IMR-90 (cell line): ENCODE measurements at regions not wholly inside any gene's neighbourhood (a gene's known extent, or its start where the extent isn't known, plus 50 kb on each side); places are given as distances from the start of the nearest gene placed in this dataset.

Experiments
- ATAC-seq: fragments of 200-7000 bp; cut with Tn5 transposase; 2 replicates; pipeline ENCODE4 v1.9.1; 2020; ENCODE audit warnings: low read depth, mild to moderate bottlenecking, moderate library complexity
- BruUV-seq: library from RNA; stranded (reverse); fragments of 400-500 nt; replicated peaks from 2 replicates; lab custom pipeline; 2021; lab: Mats Ljungman, UMichigan
- CTCF ChIA-PET: fragments of 300-600 bp; formaldehyde crosslinking; extraction: SDS; loops from one replicate; lab custom pipeline; 2021; ENCODE audit warnings: antibody characterized with exemption; lab: Yijun Ruan, JAX
- POLR2A ChIA-PET: fragments of 300-600 bp; sonication (Branson Sonifier 250); formaldehyde crosslinking; loops from one replicate; lab custom pipeline; 2022; ENCODE audit warnings: antibody characterized with exemption; ENCODE audit not compliant: unreplicated experiment; lab: Charles Lee
- DNase-seq: peaks from one replicate; pipeline ENCODE4 v3.0.0; 2013
- H2AFZ ChIP-seq: replicated peaks from 2 replicates; pipeline ENCODE3; 2013; ENCODE audit warnings: low read length, mild to moderate bottlenecking; ENCODE audit not compliant: poor library complexity
- H2AK5ac ChIP-seq: 2 replicates; pipeline ENCODE4 v1.6.1; 2013; ENCODE audit warnings: low read depth, low read length, inconsistent platforms
- H2AK9ac ChIP-seq: replicated peaks from 2 replicates; pipeline ENCODE3; 2013; ENCODE audit warnings: mild to moderate bottlenecking, low read depth, low read length, moderate library complexity; ENCODE audit not compliant: poor library complexity
- H2BK120ac ChIP-seq: 2 replicates; pipeline ENCODE4 v1.6.1; 2013; ENCODE audit warnings: low read depth, low read length, inconsistent platforms
- H2BK15ac ChIP-seq: 3 replicates; pipeline ENCODE4 v1.6.1; 2013; ENCODE audit warnings: low read depth, low read length, inconsistent platforms
- H2BK20ac ChIP-seq: 2 replicates; pipeline ENCODE4 v1.6.1; 2013; ENCODE audit warnings: low read depth, mild to moderate bottlenecking, inconsistent platforms, low read length, moderate library complexity
- H2BK5ac ChIP-seq: 2 replicates; pipeline ENCODE4 v1.6.1; 2013; ENCODE audit warnings: mild to moderate bottlenecking, low read depth, low read length, inconsistent platforms; ENCODE audit not compliant: poor library complexity, severe bottlenecking
- H3K14ac ChIP-seq: replicated peaks from 2 replicates; pipeline ENCODE4 v1.6.1; 2013; ENCODE audit warnings: low read depth, low read length, inconsistent platforms
- H3K18ac ChIP-seq: 2 replicates; pipeline ENCODE4 v1.6.1; 2013; ENCODE audit warnings: low read depth, low read length, control low read depth
- H3K23ac ChIP-seq: 2 replicates; pipeline ENCODE4 v1.6.1; 2013; ENCODE audit warnings: low read depth, low read length, inconsistent platforms
- H3K27ac ChIP-seq: 2 replicates; pipeline ENCODE4 v1.5.1; 2013; ENCODE audit warnings: mild to moderate bottlenecking, control low read depth, low read length; ENCODE audit not compliant: insufficient read depth
- H3K27me3 ChIP-seq: 2 replicates; pipeline ENCODE4 v1.6.1; 2013; ENCODE audit warnings: low read length; ENCODE audit not compliant: control insufficient read depth, insufficient read depth
- H3K36me3 ChIP-seq: 2 replicates; pipeline ENCODE4 v1.6.1; 2013; ENCODE audit warnings: low read length, mixed read lengths; ENCODE audit not compliant: control insufficient read depth, insufficient read depth
- H3K4ac ChIP-seq: 2 replicates; pipeline ENCODE4 v1.6.1; 2013; ENCODE audit warnings: low read depth, low read length, inconsistent platforms
- H3K4me1 ChIP-seq: 2 replicates; pipeline ENCODE4 v1.6.1; 2013; ENCODE audit warnings: low read length, mixed read lengths; ENCODE audit not compliant: control insufficient read depth, insufficient read depth
- H3K4me2 ChIP-seq: 2 replicates; pipeline ENCODE4 v1.6.1; 2013; ENCODE audit warnings: low read depth, mild to moderate bottlenecking, control low read depth, low read length, moderate library complexity
- H3K4me3 ChIP-seq: 2 replicates; pipeline ENCODE4 v1.5.1; 2013; ENCODE audit warnings: low read depth, mild to moderate bottlenecking, control low read depth, low read length, moderate library complexity; ENCODE audit not compliant: insufficient read depth
- H3K56ac ChIP-seq: 2 replicates; pipeline ENCODE4 v1.6.1; 2013; ENCODE audit warnings: low read length, inconsistent platforms; ENCODE audit not compliant: insufficient read depth; ENCODE audit errors: extremely low read depth
- H3K79me1 ChIP-seq, 2 experiments: 2 replicates each; pipeline ENCODE4 v1.6.1; 2013; ENCODE audit warnings: low read length in 2 of 2, inconsistent platforms in 1 of 2, low read depth in 1 of 2
- H3K9ac ChIP-seq: 2 replicates; pipeline ENCODE4 v1.6.1; 2013; ENCODE audit warnings: low read depth, low read length, control low read depth
- H3K9me1 ChIP-seq: 2 replicates; pipeline ENCODE4 v1.6.1; 2013; ENCODE audit warnings: low read length, inconsistent platforms; ENCODE audit not compliant: insufficient read depth
- H3K9me3 ChIP-seq: 2 replicates; pipeline ENCODE4 v1.6.1; 2013; ENCODE audit warnings: low read length; ENCODE audit not compliant: control insufficient read depth, insufficient read depth
- H4K20me1 ChIP-seq: 2 replicates; pipeline ENCODE4 v1.6.1; 2013; ENCODE audit warnings: low read length, inconsistent platforms; ENCODE audit not compliant: insufficient read depth
- H4K5ac ChIP-seq: 2 replicates; pipeline ENCODE4 v1.6.1; 2013; ENCODE audit warnings: mild to moderate bottlenecking, low read depth, low read length, control low read depth
- H4K8ac ChIP-seq, 2 experiments: 2 replicates each; pipeline ENCODE4 v1.6.1; 2013; ENCODE audit warnings: low read depth in 2 of 2, low read length in 2 of 2, control low read depth in 1 of 2, inconsistent platforms in 1 of 2
- H4K91ac ChIP-seq: 2 replicates; pipeline ENCODE4 v1.6.1; 2013; ENCODE audit warnings: low read depth, low read length, inconsistent platforms; ENCODE audit not compliant: insufficient read depth
- BHLHE40 ChIP-seq: fragments of 150-350 bp; IDR thresholded peaks from 2 replicates; pipeline ENCODE4 v1.6.1; 2016; ENCODE audit warnings: mild to moderate bottlenecking, low read depth, low read length
- CEBPB ChIP-seq: IDR thresholded peaks from 2 replicates; pipeline ENCODE4 v1.6.1; 2012; ENCODE audit warnings: low read depth, low read length, improper control_type of control experiment
- CHD1 ChIP-seq: IDR thresholded peaks from 2 replicates; pipeline ENCODE4 v1.6.1; 2012; ENCODE audit warnings: low read depth, low read length, improper control_type of control experiment
- CTCF ChIP-seq: conservative IDR thresholded peaks from 2 replicates; pipeline ENCODE4 v1.5.1; 2012; ENCODE audit warnings: mild to moderate bottlenecking, low read depth, low read length, improper control_type of control experiment
- ELK1 ChIP-seq: fragments of 150-350 bp; IDR thresholded peaks from 2 replicates; pipeline ENCODE4 v1.6.1; 2016; ENCODE audit warnings: low read depth, mild to moderate bottlenecking, low read length, moderate library complexity, borderline replicate concordance
- MAFK ChIP-seq: IDR thresholded peaks from 2 replicates; pipeline ENCODE4 v1.6.1; 2012; ENCODE audit warnings: low read depth, low read length, improper control_type of control experiment
- MAZ ChIP-seq: IDR thresholded peaks from 2 replicates; pipeline ENCODE4 v1.6.1; 2012; ENCODE audit warnings: low read depth, mild to moderate bottlenecking, low read length, improper control_type of control experiment, moderate library complexity, borderline replicate concordance
- MXI1 ChIP-seq: IDR thresholded peaks from 2 replicates; pipeline ENCODE4 v1.6.1; 2012; ENCODE audit warnings: low read depth, mild to moderate bottlenecking, low read length, moderate library complexity, borderline replicate concordance
- NFE2L2 ChIP-seq: fragments of 150-350 bp; IDR thresholded peaks from 2 replicates; pipeline ENCODE4 v1.6.1; 2016; ENCODE audit warnings: low read depth, mild to moderate bottlenecking, low read length
- POLR2A ChIP-seq: IDR thresholded peaks from 2 replicates; pipeline ENCODE4 v1.6.1; 2012; ENCODE audit warnings: mild to moderate bottlenecking, low read depth, low read length
- RAD21 ChIP-seq: IDR thresholded peaks from 2 replicates; pipeline ENCODE4 v1.6.1; 2012; ENCODE audit warnings: low read length, improper control_type of control experiment
- RCOR1 ChIP-seq: IDR thresholded peaks from 2 replicates; pipeline ENCODE4 v1.6.1; 2012; ENCODE audit warnings: mild to moderate bottlenecking, low read length, improper control_type of control experiment; ENCODE audit not compliant: insufficient replicate concordance
- RFX5 ChIP-seq: IDR thresholded peaks from 2 replicates; pipeline ENCODE4 v1.8.0; 2012; ENCODE audit warnings: low read depth, mild to moderate bottlenecking, low read length, moderate library complexity
- SMC3 ChIP-seq: fragments of 150-350 bp; IDR thresholded peaks from 2 replicates; pipeline ENCODE4 v1.6.1; 2016; ENCODE audit warnings: low read depth, mild to moderate bottlenecking, antibody characterized with exemption, low read length, moderate library complexity
- USF2 ChIP-seq: fragments of 150-350 bp; IDR thresholded peaks from 2 replicates; pipeline ENCODE4 v1.6.1; 2017; ENCODE audit warnings: mild to moderate bottlenecking, antibody characterized with exemption, low read length, low read depth
- WGBS, 2 experiments: methylation state at CpG; one replicate each; pipeline versions ENCODE4 v1.1.5 to v1.1.7; 2013; ENCODE audit warnings: missing lambda C conversion rate in 2 of 2; ENCODE audit not compliant: insufficient read length in 1 of 2; ENCODE audit errors: extremely low coverage in 2 of 2; 5-methylcytosine and 5-hydroxymethylcytosine counted together
- dilution Hi-C: fragments of 300-500 bp; cut with HindIII; formaldehyde crosslinking; loops from one replicate; pipeline ENCODE4 v1.14.3; 2018; ENCODE audit warnings: low sequenced_read_pairs; ENCODE audit not compliant: unreplicated experiment
- in situ Hi-C: fragments of 300-500 bp; cut with MboI; formaldehyde crosslinking; loops from 3 replicates; pipeline ENCODE4 v1.14.3; 2019; ENCODE audit warnings: low sequenced_read_pairs, inconsistent platforms, mixed read lengths
- intact Hi-C: fragments of 100-400 bp; cut with micrococcal nuclease; formaldehyde crosslinking; loops from 2 replicates; pipeline ENCODE4 v1.10.0; 2022

GRCh38 chr4:17310269-17310652, 201.6 kb downstream of the QDPR start:
- no peak for TF ChIP-seq MAZ
- no peak for TF ChIP-seq USF2
- TF ChIP-seq RAD21 = no peak
- no peak for TF ChIP-seq MXI1
- TF ChIP-seq CEBPB = no peak
- no peak for TF ChIP-seq RCOR1
- TF ChIP-seq POLR2A = no peak
- TF ChIP-seq SMC3 = no peak
- TF ChIP-seq CHD1 = no peak
- TF ChIP-seq BHLHE40 = no peak
- TF ChIP-seq ELK1 = no peak
- TF ChIP-seq RFX5 = no peak
- no peak for TF ChIP-seq MAFK
- TF ChIP-seq CTCF = no peak
- TF ChIP-seq NFE2L2 = no peak
- DNase-seq (peak; percentile 49), ATAC-seq (peak; percentile 14; the same call in 1 of the 2 replicates)
- no peak overlapping the region for H3K27ac ChIP-seq
- H3K23ac ChIP-seq = no peak overlapping the region
- no peak overlapping the region for H2AK5ac ChIP-seq
- H3K56ac ChIP-seq = no peak overlapping the region
- H3K9me3 ChIP-seq = no peaks in the 10 kb centered on the region
- no peaks in the 10 kb centered on the region for H3K79me1 ChIP-seq
- dilution Hi-C loops = no loop called here
- POLR2A ChIA-PET = no interaction called here
- H2BK15ac ChIP-seq = no peak overlapping the region
- H2BK5ac ChIP-seq = peak overlapping the region; percentile 10
- H2BK120ac ChIP-seq = peak overlapping the region; percentile 42
- no peaks in the 10 kb centered on the region for H4K20me1 ChIP-seq
- H3K4me1 ChIP-seq = peaks cover 5% of the 10 kb centered on the region
- no peak overlapping the region for H4K91ac ChIP-seq
- peak overlapping the region; percentile 61; the same call in 1 of the 2 replicates for H2BK20ac ChIP-seq
- H3K14ac ChIP-seq = no peak overlapping the region
- CTCF ChIA-PET = no interaction called here
- intact Hi-C loops = no loop called here
- no peak overlapping the region for H3K9ac ChIP-seq
- peak overlapping the region; percentile 42; the same call in 1 of the 2 replicates for H3K4me2 ChIP-seq
- H3K9me1 ChIP-seq = 0 out of 2 replicates have a peak, but pooled peaks cover 3% of the 10 kb centered on the region
- no CpG with 5 or more reads among the region's 1 CpG for WGBS, 2 experiments
- H3K18ac ChIP-seq = peak overlapping the region; percentile 54; the same call in 1 of the 2 replicates
- H2AK9ac ChIP-seq = no peak overlapping the region
- in situ Hi-C loops = loop anchor here (25.0 kb wide), 1 partner anchor 398 kb away; no protein-coding TSS in a partner anchor
- peak overlapping the region; percentile 39; the same call in 1 of the 2 replicates for H3K4ac ChIP-seq
- peak overlapping the region in 1 of 2 experiments; percentile 10; a peak in 1 of 4 replicates for H4K8ac ChIP-seq
- BruUV-seq = no TSS peak
- no peaks in the 10 kb centered on the region for H3K36me3 ChIP-seq
- no peak overlapping the region for H4K5ac ChIP-seq
- no peak overlapping the region for H2AFZ ChIP-seq
- H3K4me3 ChIP-seq = no peak overlapping the region
- H3K27me3 ChIP-seq = no peaks in the 10 kb centered on the region
